ENCODE measurements at regions not wholly inside any gene's neighbourhood (a gene's known extent, or its start where the extent isn't known, plus 50 kb on each side); places are given as distances from the start of the nearest gene placed in this dataset.

DNA sequence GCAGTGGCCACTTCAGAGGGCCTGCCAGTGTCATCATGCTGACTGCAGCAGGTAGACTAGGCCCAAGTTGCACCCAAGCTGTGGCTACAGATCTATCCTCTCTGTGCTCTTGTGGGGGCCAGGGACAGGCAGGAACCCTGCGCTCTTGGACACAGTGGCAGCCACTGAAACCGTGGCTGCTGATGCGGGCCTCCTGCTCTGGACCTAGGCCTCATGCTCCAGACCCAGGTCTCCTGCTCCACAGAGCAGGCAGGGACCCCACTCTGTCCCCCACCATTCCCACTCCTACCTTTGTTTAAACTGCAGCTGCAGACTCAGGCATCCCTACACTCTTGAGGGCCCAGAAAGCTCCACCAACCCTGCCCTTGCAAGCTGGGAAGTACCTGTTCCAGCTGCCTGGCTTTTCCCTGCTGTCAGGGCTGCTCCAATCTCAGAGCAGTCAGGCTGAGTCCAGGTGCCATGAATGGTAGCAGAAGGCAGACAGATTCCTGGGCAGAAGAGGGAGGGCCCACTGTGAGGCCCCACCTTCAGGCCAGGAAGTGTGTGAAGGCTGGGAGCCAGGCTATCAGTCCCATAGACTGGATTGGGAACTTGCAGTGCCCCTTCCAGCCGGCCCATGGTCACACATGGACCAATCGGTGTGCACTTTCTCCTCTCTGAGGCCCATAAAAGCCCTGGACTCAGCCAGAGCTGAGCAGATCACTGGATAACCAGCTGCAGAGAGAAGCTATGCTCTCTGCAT is 634.0 kb upstream of the SEMA3D start:
- Mint-ChIP-seq H3K27ac (ENCODE audit: unreplicated experiment) (no peak overlapping the region), H3K36me3 (ENCODE audit: insufficient read depth, unreplicated experiment) (no peaks in the 10 kb centered on the region), H3K4me1 (ENCODE audit: low read depth, unreplicated experiment) (peaks cover 3% of the 10 kb centered on the region), H3K4me3 (ENCODE audit: unreplicated experiment) (no peak overlapping the region), H3K27me3 (ENCODE audit: insufficient read depth, unreplicated experiment) (no peaks in the 10 kb centered on the region), H3K9me3 (ENCODE audit: unreplicated experiment) (no peaks in the 10 kb centered on the region)
- intact Hi-C loops (cut with micrococcal nuclease; ENCODE audit: unreplicated experiment) = no loop called here
- Histone ChIP-seq H3K9me3 (no peaks in the 10 kb centered on the region), H3K4me1 (no peaks in the 10 kb centered on the region), H3K36me3 (ENCODE audit: control insufficient read depth, insufficient read depth, low read length) (no peaks in the 10 kb centered on the region), H3K4me3 (ENCODE audit: low read depth, low read length) (no peak overlapping the region), H3K27me3 (replicated peaks; ENCODE audit: control insufficient read depth, insufficient read depth, low read length) (no peaks in the 10 kb centered on the region)
- no peak for DNase-seq
- BruUV-seq (replicated peaks) = no TSS peak
- ChIA-PET POLR2A (no interaction called here), CTCF (interaction anchor here (0.5 kb wide), 1 partner anchor 792 kb away, joined by 3 read pairs; no protein-coding TSS in a partner anchor)
- TF ChIP-seq, protein P1, sequence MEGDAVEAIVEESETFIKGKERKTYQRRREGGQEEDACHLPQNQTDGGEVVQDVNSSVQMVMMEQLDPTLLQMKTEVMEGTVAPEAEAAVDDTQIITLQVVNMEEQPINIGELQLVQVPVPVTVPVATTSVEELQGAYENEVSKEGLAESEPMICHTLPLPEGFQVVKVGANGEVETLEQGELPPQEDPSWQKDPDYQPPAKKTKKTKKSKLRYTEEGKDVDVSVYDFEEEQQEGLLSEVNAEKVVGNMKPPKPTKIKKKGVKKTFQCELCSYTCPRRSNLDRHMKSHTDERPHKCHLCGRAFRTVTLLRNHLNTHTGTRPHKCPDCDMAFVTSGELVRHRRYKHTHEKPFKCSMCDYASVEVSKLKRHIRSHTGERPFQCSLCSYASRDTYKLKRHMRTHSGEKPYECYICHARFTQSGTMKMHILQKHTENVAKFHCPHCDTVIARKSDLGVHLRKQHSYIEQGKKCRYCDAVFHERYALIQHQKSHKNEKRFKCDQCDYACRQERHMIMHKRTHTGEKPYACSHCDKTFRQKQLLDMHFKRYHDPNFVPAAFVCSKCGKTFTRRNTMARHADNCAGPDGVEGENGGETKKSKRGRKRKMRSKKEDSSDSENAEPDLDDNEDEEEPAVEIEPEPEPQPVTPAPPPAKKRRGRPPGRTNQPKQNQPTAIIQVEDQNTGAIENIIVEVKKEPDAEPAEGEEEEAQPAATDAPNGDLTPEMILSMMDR (IDR thresholded peaks at IDR 0.05; ENCODE audit: insufficient read depth in 1 of 2, low read depth in 1 of 2, low read length in 1 of 2, severe bottlenecking in 1 of 2, unreplicated experiment in 1 of 2) = no peak

DNA sequence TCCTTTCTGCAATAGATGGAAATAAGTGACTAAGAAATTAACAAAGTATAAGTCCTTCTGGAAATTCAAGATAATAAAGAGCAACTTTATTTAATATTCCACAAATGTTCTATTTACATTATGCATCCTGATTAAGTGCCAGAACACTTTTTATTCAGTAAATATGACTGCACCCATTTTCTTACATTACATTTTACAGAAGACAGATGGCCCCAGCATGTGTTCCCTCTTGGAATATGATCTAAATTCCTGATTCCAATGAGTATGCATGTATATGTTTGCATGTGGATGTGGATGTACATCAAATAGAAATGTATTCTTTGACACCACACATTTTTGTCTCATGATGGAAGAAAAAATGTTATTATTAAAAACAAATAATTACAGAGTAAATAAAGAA is 628.7 kb upstream of the SEMA3D start:
- DNase-seq = no peak
- no TSS peak for BruUV-seq (replicated peaks)
- intact Hi-C loops (cut with micrococcal nuclease; ENCODE audit: unreplicated experiment) = no loop called here
- no peak overlapping the region for H3K27ac Mint-ChIP-seq (ENCODE audit: unreplicated experiment)
- no peaks in the 10 kb centered on the region for H3K36me3 Mint-ChIP-seq (ENCODE audit: insufficient read depth, unreplicated experiment)
- no peaks in the 10 kb centered on the region for H3K4me1 Mint-ChIP-seq (ENCODE audit: low read depth, unreplicated experiment)
- POLR2A ChIA-PET = no interaction called here
- CTCF ChIA-PET = no interaction called here
- H3K4me3 Mint-ChIP-seq (ENCODE audit: unreplicated experiment) = no peak overlapping the region
- Histone ChIP-seq H3K36me3 (ENCODE audit: control insufficient read depth, insufficient read depth, low read length) (no peaks in the 10 kb centered on the region), H3K4me1 (no peaks in the 10 kb centered on the region), H3K4me3 (ENCODE audit: low read depth, low read length) (no peak overlapping the region), H3K9me3 (no peaks in the 10 kb centered on the region; the same call in 1 of the 2 replicates), H3K27me3 (replicated peaks; ENCODE audit: control insufficient read depth, insufficient read depth, low read length) (no peaks in the 10 kb centered on the region)
- H3K9me3 Mint-ChIP-seq (ENCODE audit: unreplicated experiment) = no peaks in the 10 kb centered on the region
- H3K27me3 Mint-ChIP-seq (ENCODE audit: insufficient read depth, unreplicated experiment) = no peaks in the 10 kb centered on the region
- TF ChIP-seq, protein P1 (IDR thresholded peaks at IDR 0.05; ENCODE audit: insufficient read depth in 1 of 2, low read depth in 1 of 2, low read length in 1 of 2, severe bottlenecking in 1 of 2, unreplicated experiment in 1 of 2) = no peak

DNA sequence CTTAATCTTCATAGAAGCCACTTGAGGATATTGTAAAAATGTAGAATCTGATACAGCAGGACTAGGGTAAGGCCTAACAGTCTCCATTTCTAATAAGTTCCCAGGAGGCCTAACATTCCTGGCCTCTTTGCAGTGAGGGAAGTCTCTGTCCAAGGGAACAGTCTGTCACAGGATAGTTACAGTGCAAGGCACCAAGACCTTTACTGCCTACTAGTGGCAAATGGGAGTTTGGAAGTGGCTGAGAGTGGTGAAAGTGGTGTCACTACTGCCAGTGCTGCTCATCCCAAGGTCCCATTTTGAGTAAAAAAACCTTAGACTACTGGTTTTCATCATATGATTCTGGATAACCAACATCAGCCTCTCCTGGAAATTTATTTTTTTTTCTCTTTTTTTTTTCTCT is 619.5 kb upstream of the SEMA3D start:
- Mint-ChIP-seq H3K4me1 (ENCODE audit: low read depth, unreplicated experiment) (no peaks in the 10 kb centered on the region), H3K27me3 (ENCODE audit: insufficient read depth, unreplicated experiment) (no peaks in the 10 kb centered on the region), H3K27ac (ENCODE audit: unreplicated experiment) (no peak overlapping the region), H3K36me3 (ENCODE audit: insufficient read depth, unreplicated experiment) (no peaks in the 10 kb centered on the region), H3K9me3 (ENCODE audit: unreplicated experiment) (no peaks in the 10 kb centered on the region), H3K4me3 (ENCODE audit: unreplicated experiment) (no peak overlapping the region)
- H3K27me3 ChIP-seq (replicated peaks; ENCODE audit: control insufficient read depth, insufficient read depth, low read length) = no peaks in the 10 kb centered on the region
- intact Hi-C loops (cut with micrococcal nuclease; ENCODE audit: unreplicated experiment) = no loop called here
- no peak overlapping the region for H3K4me3 ChIP-seq (ENCODE audit: low read depth, low read length)
- POLR2A ChIA-PET = no interaction called here
- no peaks in the 10 kb centered on the region for H3K9me3 ChIP-seq
- no peaks in the 10 kb centered on the region for H3K36me3 ChIP-seq (ENCODE audit: control insufficient read depth, insufficient read depth, low read length)
- no peaks in the 10 kb centered on the region for H3K4me1 ChIP-seq
- no TSS peak for BruUV-seq (replicated peaks)
- TF ChIP-seq, protein P1 (IDR thresholded peaks at IDR 0.05; ENCODE audit: insufficient read depth in 1 of 2, low read depth in 1 of 2, low read length in 1 of 2, severe bottlenecking in 1 of 2, unreplicated experiment in 1 of 2) = peak in 1 of 2 experiments; percentile 36
- peak in 1 of 2 experiments; percentile 6 for DNase-seq
- CTCF ChIA-PET = no interaction called here

Measured in Caco-2 (cell line).